ENCODE measurements at regions not wholly inside any gene's neighbourhood (a gene's known extent, or its start where the extent isn't known, plus 50 kb on each side); places are given as distances from the start of the nearest gene placed in this dataset.

GRCh38 chr4:175457956-175458355, 354.1 kb downstream of the GPM6A start:
- H3K27ac Mint-ChIP-seq: no peak overlapping the region
- no peak overlapping the region for H3K4me3 Mint-ChIP-seq
- ChIA-PET POLR2A (no interaction called here), CTCF (no interaction called here)
- no peaks in the 10 kb centered on the region for H3K27me3 Mint-ChIP-seq (ENCODE audit: low read depth)
- ATAC-seq (no peak; the same call in 1 of the 2 replicates), DNase-seq (ENCODE audit: low spot score) (no peak)
- peaks cover 24% of the 10 kb centered on the region for H3K4me1 Mint-ChIP-seq
- TF ChIP-seq ZMAT4 (CRISPR knock-in tag; IDR thresholded peaks at IDR 0.05) (no peak), RORB (CRISPR knock-in tag; IDR thresholded peaks at IDR 0.05) (no peak), TP53 (CRISPR knock-in tag; IDR thresholded peaks at IDR 0.05) (no peak), ATF3 (CRISPR knock-in tag; conservative IDR thresholded peaks at IDR 0.05) (no peak), ATF2 (CRISPR knock-in tag; IDR thresholded peaks at IDR 0.05; ENCODE audit: borderline replicate concordance, low read depth) (no peak), IRF1 (CRISPR knock-in tag; IDR thresholded peaks at IDR 0.05) (no peak), MAX (CRISPR knock-in tag; IDR thresholded peaks at IDR 0.05) (no peak), ZNF232 (CRISPR knock-in tag; IDR thresholded peaks at IDR 0.05) (no peak), SP1 (CRISPR knock-in tag; conservative IDR thresholded peaks at IDR 0.05) (no peak), AR (CRISPR knock-in tag; IDR thresholded peaks at IDR 0.05) (no peak)
- H3K9me3 Mint-ChIP-seq: peaks cover 24% of the 10 kb centered on the region
- peaks cover 11% of the 10 kb centered on the region for H3K36me3 Mint-ChIP-seq

GRCh38 chr4:175459571-175459970, 352.5 kb downstream of the GPM6A start:
- ATAC-seq (no peak), DNase-seq (ENCODE audit: low spot score) (no peak)
- H3K4me3 Mint-ChIP-seq: no peak overlapping the region
- H3K4me1 Mint-ChIP-seq: peaks cover 24% of the 10 kb centered on the region
- peaks cover 11% of the 10 kb centered on the region for H3K36me3 Mint-ChIP-seq
- no peak overlapping the region for H3K27ac Mint-ChIP-seq
- H3K9me3 Mint-ChIP-seq: peaks cover 18% of the 10 kb centered on the region
- ChIA-PET POLR2A (no interaction called here), CTCF (interaction anchor here (0.6 kb wide), 1 partner anchor 1112 kb away, joined by 3 read pairs; no protein-coding TSS in a partner anchor)
- no peaks in the 10 kb centered on the region for H3K27me3 Mint-ChIP-seq (ENCODE audit: low read depth)
- TF ChIP-seq HMGXB4 (CRISPR knock-in tag; IDR thresholded peaks at IDR 0.05) (no peak), ERG (CRISPR knock-in tag; IDR thresholded peaks at IDR 0.05) (no peak), RORB (CRISPR knock-in tag; IDR thresholded peaks at IDR 0.05) (no peak), ARID4B (CRISPR knock-in tag; IDR thresholded peaks at IDR 0.05; ENCODE audit: borderline replicate concordance) (no peak), ZSCAN18 (CRISPR knock-in tag; IDR thresholded peaks at IDR 0.05) (no peak), E2F1 (CRISPR knock-in tag; IDR thresholded peaks at IDR 0.05) (no peak), FOXK1 (CRISPR knock-in tag; IDR thresholded peaks at IDR 0.05) (no peak), ZNF138 (CRISPR knock-in tag; conservative IDR thresholded peaks at IDR 0.05) (no peak), SOX15 (CRISPR knock-in tag; IDR thresholded peaks at IDR 0.05) (no peak), NFE2L1 (CRISPR knock-in tag; IDR thresholded peaks at IDR 0.05) (no peak)

Data from WTC11 (cell line).